Immature natural killer cell (primary cell): ENCODE measurements at regions not wholly inside any gene's neighbourhood (a gene's known extent, or its start where the extent isn't known, plus 50 kb on each side); places are given as distances from the start of the nearest gene placed in this dataset.

Experiments
- DNase-seq, 3 donors: peaks; one replicate each; pipeline ENCODE4 v3.0.0; 2022; ENCODE audit warnings: mixed read lengths in 1 of 3
- H3K27ac Mint-ChIP-seq, 6 donors: one replicate each; pipeline ENCODE4 v1.8.0; 2020; ENCODE audit warnings: mixed read lengths in 6 of 6, mild to moderate bottlenecking in 5 of 6, inconsistent platforms in 4 of 6, moderate library complexity in 3 of 6
- H3K27me3 Mint-ChIP-seq, 3 donors: one replicate each; pipeline ENCODE4 v1.8.0; 2020 to 2021; ENCODE audit warnings: low read depth in 3 of 3, mild to moderate bottlenecking in 3 of 3, mixed read lengths in 3 of 3, moderate library complexity in 3 of 3, inconsistent platforms in 1 of 3
- H3K36me3 Mint-ChIP-seq, 3 donors: one replicate each; pipeline ENCODE4 v1.8.0; 2020; ENCODE audit warnings: mixed read lengths in 3 of 3, inconsistent platforms in 2 of 3, mild to moderate bottlenecking in 2 of 3
- H3K4me1 Mint-ChIP-seq, 2 donors: one replicate each; pipeline ENCODE4 v1.8.0; 2020; ENCODE audit warnings: inconsistent platforms in 2 of 2, mild to moderate bottlenecking in 2 of 2, mixed read lengths in 2 of 2, moderate library complexity in 1 of 2
- H3K4me3 Mint-ChIP-seq, 5 donors: one replicate each; pipeline ENCODE4 v1.8.0; 2020; ENCODE audit warnings: mild to moderate bottlenecking in 5 of 5, mixed read lengths in 5 of 5, inconsistent platforms in 3 of 5, moderate library complexity in 3 of 5
- H3K9me3 Mint-ChIP-seq, 6 donors: one replicate each; pipeline ENCODE4 v1.8.0; 2020; ENCODE audit warnings: mild to moderate bottlenecking in 6 of 6, mixed read lengths in 6 of 6, inconsistent platforms in 4 of 6, moderate library complexity in 3 of 6

DNA sequence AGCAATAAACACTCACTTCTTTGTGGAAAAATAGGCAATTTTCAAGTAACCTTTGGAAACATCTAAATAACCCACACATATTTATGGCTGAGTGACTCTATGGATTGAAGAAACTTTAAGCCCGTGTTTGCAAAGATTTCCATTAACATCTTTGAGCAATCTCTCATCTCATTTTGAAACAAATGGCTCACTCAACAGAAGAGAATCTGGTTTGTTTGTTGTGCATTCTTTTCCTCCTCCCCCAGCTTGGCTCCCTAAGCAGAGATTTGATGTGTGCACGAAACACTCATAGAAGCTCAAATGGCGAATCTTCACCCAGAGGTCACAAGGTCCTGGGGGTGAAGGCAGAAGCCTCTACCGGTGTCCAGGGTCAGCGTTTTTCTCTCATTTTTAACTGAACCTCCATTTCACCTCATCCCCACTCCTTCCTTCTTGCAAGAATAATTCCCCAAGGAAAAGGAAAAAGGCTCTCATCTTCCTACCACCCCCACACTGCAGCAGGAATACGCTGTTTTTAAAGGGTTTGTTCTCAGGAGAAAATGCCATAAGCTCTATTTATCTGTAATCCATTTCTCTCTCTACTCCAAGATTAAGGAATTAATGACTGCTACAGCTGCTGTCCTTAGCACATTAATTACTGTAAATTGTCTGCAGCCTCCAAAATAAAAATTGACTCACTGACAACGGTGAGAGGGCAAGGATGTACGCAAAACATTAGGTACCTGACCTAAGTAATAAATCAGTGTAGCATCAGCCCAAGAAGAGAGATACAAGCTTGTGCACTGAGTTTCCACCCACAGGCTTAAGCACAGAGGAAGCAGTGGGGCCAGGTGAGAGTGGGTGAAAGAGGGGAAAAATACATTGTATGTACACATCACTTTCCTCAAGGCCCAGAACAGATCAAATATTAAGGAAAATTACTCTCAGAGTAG lies 307.6 kb upstream of the NOCT start:
- DNase-seq, result no peak
- Mint-ChIP-seq H3K9me3 (peaks cover 0 to 10% (median 2%) of the 10 kb centered on the region in 6 donors), H3K36me3 (no peaks in the 10 kb centered on the region), H3K27me3 (peaks cover 0 to 2% (median 1%) of the 10 kb centered on the region in 3 donors), H3K4me1 (no peaks in the 10 kb centered on the region), H3K27ac (no peak overlapping the region), H3K4me3 (no peak overlapping the region)

DNA sequence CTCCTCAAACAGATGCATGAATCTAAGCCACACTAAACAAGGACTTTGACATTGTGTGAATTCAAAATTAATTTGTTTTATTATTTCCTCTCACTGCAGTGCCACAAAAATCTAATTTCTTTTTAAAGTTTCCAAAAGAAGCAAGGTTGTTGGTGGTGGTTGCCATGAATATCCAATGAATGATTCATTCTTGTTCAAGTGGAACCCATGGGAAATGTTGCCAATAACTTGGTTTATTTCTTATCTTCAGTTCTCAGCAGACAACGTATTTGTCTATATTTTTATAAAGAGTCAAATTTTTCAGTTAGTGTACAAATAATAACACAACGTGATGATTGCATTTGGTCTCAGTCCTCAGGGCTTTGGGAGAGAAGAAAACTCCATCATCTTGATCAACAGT lies 309.4 kb upstream of the NOCT start:
- no peak for DNase-seq
- H3K36me3 Mint-ChIP-seq, result no peaks in the 10 kb centered on the region
- no peak overlapping the region for H3K4me3 Mint-ChIP-seq
- H3K27me3 Mint-ChIP-seq, result peaks cover 0 to 2% (median 1%) of the 10 kb centered on the region in 3 donors
- no peak overlapping the region for H3K27ac Mint-ChIP-seq
- H3K4me1 Mint-ChIP-seq, result no peaks in the 10 kb centered on the region
- peaks cover 0 to 10% (median 0%) of the 10 kb centered on the region in 6 donors for H3K9me3 Mint-ChIP-seq

DNA sequence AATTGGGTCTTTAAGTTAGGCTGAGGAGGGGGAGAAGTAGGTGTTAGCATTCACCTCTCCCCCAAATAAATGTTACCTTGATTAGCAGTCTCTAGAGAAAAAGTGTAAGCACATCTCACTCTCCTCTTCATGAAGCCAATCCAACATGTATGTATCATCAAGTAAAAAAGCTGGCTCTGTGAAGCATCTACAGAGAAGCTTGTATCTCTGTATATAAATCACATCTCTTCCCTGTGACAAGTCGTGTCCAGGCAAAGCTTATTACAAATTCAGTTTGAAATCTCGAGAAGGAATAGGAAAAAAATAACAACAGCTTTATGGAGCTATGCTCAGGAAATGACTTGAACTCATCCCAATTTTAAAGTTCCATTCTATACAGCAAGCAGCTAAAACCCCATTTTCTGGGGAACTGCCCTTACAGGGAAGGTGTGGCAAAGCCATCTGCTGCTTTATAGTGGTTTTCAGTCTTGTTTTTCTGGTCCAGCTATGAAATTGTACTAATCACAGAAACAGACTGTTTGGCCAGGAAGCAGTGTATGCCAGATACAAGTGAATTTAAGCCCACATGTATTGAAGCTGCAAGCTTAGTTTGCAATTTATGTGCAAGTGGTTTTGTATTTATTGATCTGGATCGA lies 313.3 kb upstream of the NOCT start:
- no peaks in the 10 kb centered on the region for H3K4me1 Mint-ChIP-seq
- H3K4me3 Mint-ChIP-seq, result no peak overlapping the region

DNA sequence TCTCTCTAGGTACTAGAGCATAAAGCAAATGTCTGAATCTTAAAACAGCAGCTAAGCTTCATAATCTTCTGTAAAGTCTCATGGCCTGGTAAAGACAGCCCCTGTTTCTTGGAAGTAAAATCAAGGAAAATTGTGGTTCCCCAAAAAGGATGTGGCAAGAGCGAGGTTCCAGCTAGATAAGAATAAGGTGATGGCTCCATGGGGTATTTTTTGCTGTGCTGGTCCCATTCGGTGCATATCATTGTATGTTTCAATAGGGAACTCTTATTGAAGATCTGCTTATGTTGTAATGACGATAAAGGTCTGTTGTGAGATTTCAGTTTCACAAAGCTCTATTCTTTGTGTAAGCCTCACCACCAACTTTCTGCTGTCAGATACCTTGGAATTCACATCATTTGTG lies 316.9 kb upstream of the NOCT start:
- Mint-ChIP-seq H3K36me3 (no peaks in the 10 kb centered on the region), H3K27me3 (peaks cover 0 to 7% (median 6%) of the 10 kb centered on the region in 3 donors), H3K4me3 (no peak overlapping the region), H3K4me1 (no peaks in the 10 kb centered on the region), H3K27ac (no peak overlapping the region), H3K9me3 (peaks cover 0 to 7% (median under 1%) of the 10 kb centered on the region in 6 donors)
- no peak for DNase-seq

More for the DNA sequence above, 313.3 kb upstream of the NOCT start:
- H3K36me3 Mint-ChIP-seq, result no peaks in the 10 kb centered on the region
- no peak overlapping the region for H3K27ac Mint-ChIP-seq
- peaks cover 0 to 3% (median 0%) of the 10 kb centered on the region in 6 donors for H3K9me3 Mint-ChIP-seq
- no peak for DNase-seq
- H3K27me3 Mint-ChIP-seq, result peaks cover 0 to 2% (median 0%) of the 10 kb centered on the region in 3 donors

DNA sequence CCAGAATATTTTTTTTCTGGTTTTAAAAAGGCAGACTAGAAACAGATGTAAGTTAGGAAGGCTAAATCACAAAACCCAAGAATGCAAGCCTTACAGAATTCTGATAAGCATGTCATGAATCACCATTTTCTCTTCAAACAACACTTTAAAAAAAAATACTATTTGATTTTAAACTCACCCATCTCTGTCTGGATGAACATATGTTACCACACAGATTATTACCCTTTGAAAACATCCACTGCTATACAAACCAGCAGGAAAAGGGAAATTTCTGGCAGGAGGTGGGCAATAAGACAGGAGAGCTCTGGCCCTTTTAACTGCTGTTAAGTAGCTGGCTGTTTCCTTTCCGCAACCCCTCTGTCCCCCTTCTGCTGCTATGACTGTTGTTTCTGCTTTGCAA lies 317.7 kb upstream of the NOCT start:
- H3K27ac Mint-ChIP-seq, result no peak overlapping the region

DNA sequence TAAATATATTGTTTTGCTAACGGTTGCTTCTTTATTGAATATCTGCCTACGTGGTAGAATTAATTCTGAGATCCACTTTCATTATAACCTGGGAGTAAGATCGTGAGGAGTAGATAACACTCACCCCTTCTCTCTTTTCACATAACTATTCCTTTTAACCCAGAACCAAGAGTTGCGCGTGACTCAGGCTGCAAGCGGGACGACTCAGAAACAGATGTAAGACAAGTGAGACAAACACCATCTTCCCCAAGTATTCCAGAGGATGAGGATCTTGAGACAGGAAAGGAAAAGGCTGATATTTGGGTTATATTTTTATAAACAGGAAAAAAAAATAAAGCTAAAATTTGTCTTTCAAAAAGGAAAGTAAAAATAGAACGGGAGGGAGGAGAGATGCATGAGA lies 318.8 kb upstream of the NOCT start:
- Mint-ChIP-seq H3K9me3 (peaks cover 0 to 4% (median under 1%) of the 10 kb centered on the region in 6 donors), H3K27me3 (peaks cover 0 to 10% (median 8%) of the 10 kb centered on the region in 3 donors)
- DNase-seq, result no peak

More for the DNA sequence above, 317.7 kb upstream of the NOCT start:
- H3K4me3 Mint-ChIP-seq, result no peak overlapping the region
- H3K4me1 Mint-ChIP-seq, result no peaks in the 10 kb centered on the region
- DNase-seq, result no peak
- peaks cover 0 to 9% (median 8%) of the 10 kb centered on the region in 3 donors for H3K27me3 Mint-ChIP-seq
- H3K9me3 Mint-ChIP-seq, result peaks cover 0 to 4% (median under 1%) of the 10 kb centered on the region in 6 donors
- H3K36me3 Mint-ChIP-seq, result no peaks in the 10 kb centered on the region

DNA sequence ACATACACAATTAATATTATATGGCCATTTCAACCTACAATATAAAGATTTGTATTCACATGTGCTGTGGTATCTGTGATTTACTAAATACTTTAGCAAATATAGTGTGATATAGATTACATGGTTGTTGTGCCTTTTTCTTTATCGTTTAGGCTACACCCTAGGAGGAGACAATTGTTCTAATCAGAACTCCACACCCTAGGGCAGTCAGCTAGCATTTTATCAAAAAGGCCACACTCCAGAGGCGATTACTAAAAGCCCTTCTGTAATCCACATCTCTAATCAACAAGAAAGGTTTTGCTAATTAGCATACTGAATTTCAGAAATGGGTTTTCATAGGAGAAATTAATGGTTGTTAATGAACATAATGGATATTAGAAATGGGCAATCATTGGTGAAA lies 319.5 kb upstream of the NOCT start:
- DNase-seq, result no peak
- no peak overlapping the region for H3K27ac Mint-ChIP-seq
- peaks cover 0 to 10% (median 8%) of the 10 kb centered on the region in 3 donors for H3K27me3 Mint-ChIP-seq
- no peaks in the 10 kb centered on the region for H3K4me1 Mint-ChIP-seq
- no peak overlapping the region for H3K4me3 Mint-ChIP-seq
- no peaks in the 10 kb centered on the region for H3K36me3 Mint-ChIP-seq
- peaks cover 0 to 4% (median under 1%) of the 10 kb centered on the region in 6 donors for H3K9me3 Mint-ChIP-seq

More for the DNA sequence above, 318.8 kb upstream of the NOCT start:
- no peak overlapping the region for H3K27ac Mint-ChIP-seq
- no peaks in the 10 kb centered on the region for H3K36me3 Mint-ChIP-seq
- no peak overlapping the region for H3K4me3 Mint-ChIP-seq
- H3K4me1 Mint-ChIP-seq, result no peaks in the 10 kb centered on the region

DNA sequence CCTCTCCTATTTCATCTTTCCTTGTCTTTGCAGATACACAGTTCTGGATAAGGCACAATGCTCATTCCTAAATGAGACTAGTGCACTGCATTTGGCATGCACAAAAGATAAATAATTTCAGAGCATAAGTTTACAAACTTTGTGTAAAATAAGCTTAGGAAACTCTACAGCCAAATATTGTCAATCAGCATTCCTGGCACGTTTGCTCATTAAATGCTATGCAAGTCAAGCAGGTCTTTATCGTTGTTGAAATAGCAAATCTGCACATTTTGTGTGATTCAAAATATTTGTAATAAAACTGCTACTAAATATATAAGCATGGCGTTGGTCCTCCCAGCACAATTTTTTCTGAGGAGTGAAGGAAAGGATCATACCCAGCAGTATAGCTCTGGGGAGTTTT lies 322.1 kb upstream of the NOCT start:
- DNase-seq, result no peak
- Mint-ChIP-seq H3K27ac (no peak overlapping the region), H3K36me3 (no peaks in the 10 kb centered on the region), H3K27me3 (peaks cover 0 to 15% (median 8%) of the 10 kb centered on the region in 3 donors), H3K9me3 (peaks cover 0 to 4% (median under 1%) of the 10 kb centered on the region in 6 donors), H3K4me1 (no peaks in the 10 kb centered on the region), H3K4me3 (no peak overlapping the region)

DNA sequence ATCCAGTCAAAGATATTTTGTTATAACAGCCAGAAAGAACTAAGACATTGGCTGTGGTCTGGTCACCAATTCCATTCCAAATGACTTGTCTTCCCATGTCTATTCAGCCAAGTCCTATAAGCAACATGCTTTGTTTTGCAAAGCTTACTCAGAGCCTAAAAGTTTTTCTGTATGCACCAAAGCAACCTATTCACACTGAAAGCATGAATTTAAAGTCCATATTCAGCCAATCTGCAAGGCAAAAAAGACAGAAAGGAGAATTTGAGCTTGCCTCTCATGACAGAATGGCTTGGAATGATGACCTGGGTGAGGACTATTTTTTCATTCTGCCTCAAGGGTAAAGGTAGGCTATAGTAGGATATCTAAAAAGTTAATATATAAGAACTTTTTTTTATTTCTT lies 323.2 kb upstream of the NOCT start:
- no peak overlapping the region for H3K4me3 Mint-ChIP-seq
- H3K4me1 Mint-ChIP-seq, result no peaks in the 10 kb centered on the region
- peaks cover 0 to 15% (median 7%) of the 10 kb centered on the region in 3 donors for H3K27me3 Mint-ChIP-seq
- no peaks in the 10 kb centered on the region for H3K36me3 Mint-ChIP-seq
- peaks cover 0 to 4% (median under 1%) of the 10 kb centered on the region in 6 donors for H3K9me3 Mint-ChIP-seq
- H3K27ac Mint-ChIP-seq, result no peak overlapping the region
- no peak for DNase-seq

DNA sequence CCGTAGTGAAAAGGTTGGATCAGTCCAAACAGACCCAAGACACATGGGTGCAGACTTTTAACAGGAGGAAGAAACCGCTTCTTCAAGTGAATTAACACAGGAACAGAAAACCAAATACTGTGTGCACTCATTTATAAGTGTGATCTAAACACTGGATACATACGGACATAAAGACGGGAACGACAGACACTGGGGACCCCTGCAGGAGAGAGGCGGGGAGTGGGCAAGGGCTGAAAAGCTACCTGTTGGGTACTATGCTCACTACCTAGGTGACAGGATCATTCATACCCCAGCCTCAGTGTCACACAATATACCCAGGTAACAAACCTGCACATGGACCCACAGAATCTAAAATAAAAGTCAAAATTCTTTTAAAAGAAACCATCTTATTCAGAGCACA lies 326.0 kb upstream of the NOCT start:
- Mint-ChIP-seq H3K27ac (no peak overlapping the region), H3K4me3 (no peak overlapping the region), H3K27me3 (peaks cover 0 to 9% (median 5%) of the 10 kb centered on the region in 3 donors), H3K9me3 (peaks cover 0 to under 1% (median 0%) of the 10 kb centered on the region in 6 donors), H3K4me1 (no peaks in the 10 kb centered on the region), H3K36me3 (no peaks in the 10 kb centered on the region)
- DNase-seq, result no peak

DNA sequence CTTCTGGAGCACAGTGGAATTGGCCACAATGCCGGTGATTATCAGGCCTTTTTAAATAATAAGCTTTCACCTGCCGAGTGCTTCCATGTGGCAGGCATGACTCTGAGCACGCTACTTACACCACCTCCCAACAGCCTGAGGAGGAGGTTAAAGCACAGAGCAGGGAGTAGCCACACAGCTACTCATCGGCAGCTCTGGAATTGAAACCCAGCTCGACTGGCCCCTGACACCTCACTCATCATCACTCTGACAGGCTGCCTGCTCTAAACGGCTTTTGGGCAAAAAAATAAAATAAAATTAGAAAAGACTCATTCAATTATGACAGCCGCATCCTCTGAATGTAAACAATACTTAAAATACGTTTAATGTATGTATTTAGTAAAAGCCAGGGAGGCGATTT lies 326.4 kb upstream of the NOCT start:
- H3K9me3 Mint-ChIP-seq, result peaks cover 0 to 2% (median 0%) of the 10 kb centered on the region in 6 donors

DNA sequence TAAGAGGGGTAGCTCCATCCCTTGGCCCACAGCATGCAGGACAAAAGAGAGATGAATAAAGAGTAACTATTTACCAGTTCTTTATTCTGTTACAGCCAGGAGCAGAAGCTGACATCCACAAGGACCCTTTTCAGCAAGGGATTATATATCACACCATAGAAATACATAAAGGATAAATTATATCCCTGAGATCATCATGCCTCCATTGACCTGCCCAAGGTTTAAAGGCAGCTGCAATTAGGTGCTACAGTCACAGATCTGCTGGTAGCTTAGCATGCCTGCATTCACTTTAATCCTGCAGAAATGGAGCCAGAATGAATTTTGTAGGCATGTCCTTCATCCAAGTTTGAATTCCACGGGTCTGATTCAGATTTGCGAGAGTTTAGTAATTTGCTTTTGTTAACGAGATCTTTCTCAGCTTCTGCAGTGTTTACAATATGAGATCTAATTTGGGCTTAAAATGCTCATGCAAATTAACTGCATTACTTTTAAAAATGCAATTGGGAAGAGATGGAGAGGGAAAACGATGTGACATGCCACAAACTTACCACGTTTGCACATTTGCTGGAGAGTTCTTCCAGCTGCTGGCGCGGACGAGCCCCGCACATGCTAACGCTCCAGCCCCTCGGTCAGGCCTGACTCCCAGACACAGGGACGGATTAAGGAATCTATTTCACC lies 327.0 kb upstream of the NOCT start:
- peaks cover 0 to 9% (median 2%) of the 10 kb centered on the region in 3 donors for H3K27me3 Mint-ChIP-seq
- no peaks in the 10 kb centered on the region for H3K36me3 Mint-ChIP-seq
- no peak overlapping the region for H3K4me3 Mint-ChIP-seq
- no peaks in the 10 kb centered on the region for H3K4me1 Mint-ChIP-seq
- peaks cover 0 to 2% (median 0%) of the 10 kb centered on the region in 6 donors for H3K9me3 Mint-ChIP-seq
- DNase-seq, result no peak
- no peak overlapping the region for H3K27ac Mint-ChIP-seq

More for the DNA sequence above, 326.4 kb upstream of the NOCT start:
- Mint-ChIP-seq H3K27ac (no peak overlapping the region), H3K4me3 (no peak overlapping the region), H3K4me1 (no peaks in the 10 kb centered on the region), H3K36me3 (no peaks in the 10 kb centered on the region), H3K27me3 (peaks cover 0 to 9% (median 2%) of the 10 kb centered on the region in 3 donors)
- DNase-seq, result no peak

DNA sequence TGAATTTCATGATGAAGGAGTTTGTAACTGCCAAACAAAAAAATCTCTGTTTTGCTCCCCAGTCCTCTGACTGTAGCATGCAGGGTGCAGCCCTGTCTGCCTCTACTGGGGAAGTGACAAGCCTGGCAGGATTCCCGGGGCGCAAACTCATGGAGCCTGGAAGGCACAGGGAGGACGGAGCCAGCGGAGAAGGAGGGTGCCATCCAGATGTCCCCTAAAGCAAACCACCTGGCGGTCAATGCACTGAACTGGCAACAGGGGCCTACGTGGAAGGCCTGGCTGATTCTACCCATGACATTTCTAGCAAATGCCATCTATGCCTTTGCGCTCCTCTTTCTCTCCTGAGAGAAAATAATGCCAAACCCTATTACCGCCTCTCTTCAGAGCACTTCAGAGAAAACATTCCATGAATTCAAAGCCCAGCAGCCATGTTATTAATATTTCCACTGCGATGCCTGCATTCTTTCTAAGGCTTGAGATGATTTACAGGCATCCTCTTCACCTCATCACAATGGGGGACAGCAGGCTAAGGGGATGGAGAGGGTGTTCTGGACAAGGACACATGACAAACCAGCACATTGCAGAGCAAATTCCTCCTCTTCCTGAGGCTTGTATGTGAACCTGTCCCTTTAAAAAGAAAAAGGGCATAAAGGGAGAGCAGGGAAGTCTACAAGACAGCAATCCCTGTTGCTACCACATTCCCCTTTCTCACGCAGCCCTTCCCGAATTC lies 329.3 kb upstream of the NOCT start:
- Mint-ChIP-seq H3K4me3 (no peak overlapping the region), H3K27me3 (peaks cover 0 to 11% (median 0%) of the 10 kb centered on the region in 3 donors), H3K36me3 (no peaks in the 10 kb centered on the region), H3K27ac (no peak overlapping the region), H3K4me1 (no peaks in the 10 kb centered on the region), H3K9me3 (peaks cover 0 to 2% (median 0%) of the 10 kb centered on the region in 6 donors)
- no peak for DNase-seq
